HG03565 (cell line): ENCODE measurements at regions not wholly inside any gene's neighbourhood (a gene's known extent, or its start where the extent isn't known, plus 50 kb on each side); places are given as distances from the start of the nearest gene placed in this dataset.

ENCODE experiments used
- ATAC-seq: cut with Tn5 transposase; IDR thresholded peaks from one replicate; pipeline ENCODE4 v1.9.1; 2021; ENCODE audit warnings: mild to moderate bottlenecking, moderate library complexity; ENCODE audit not compliant: unreplicated experiment

DNA sequence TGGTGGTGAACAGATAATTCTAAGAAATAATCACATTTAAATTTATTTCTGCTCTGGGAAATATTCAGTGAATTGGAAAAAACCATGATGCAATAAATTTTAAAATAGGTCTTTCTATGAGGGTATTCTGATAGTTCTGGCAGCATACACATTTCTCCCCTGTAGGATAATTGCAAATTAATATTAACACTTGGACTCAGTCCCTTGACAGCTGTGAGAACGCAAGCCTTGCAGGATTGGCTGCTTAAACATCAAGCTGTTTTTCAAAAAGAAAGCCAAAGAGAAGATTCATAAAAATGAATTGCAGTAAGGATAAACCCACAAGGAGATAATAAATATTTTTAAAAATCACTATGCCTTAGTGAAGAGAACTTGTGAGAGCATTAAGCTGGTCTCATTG lies 180.0 kb downstream of the MTRR start:
- no peak for ATAC-seq

DNA sequence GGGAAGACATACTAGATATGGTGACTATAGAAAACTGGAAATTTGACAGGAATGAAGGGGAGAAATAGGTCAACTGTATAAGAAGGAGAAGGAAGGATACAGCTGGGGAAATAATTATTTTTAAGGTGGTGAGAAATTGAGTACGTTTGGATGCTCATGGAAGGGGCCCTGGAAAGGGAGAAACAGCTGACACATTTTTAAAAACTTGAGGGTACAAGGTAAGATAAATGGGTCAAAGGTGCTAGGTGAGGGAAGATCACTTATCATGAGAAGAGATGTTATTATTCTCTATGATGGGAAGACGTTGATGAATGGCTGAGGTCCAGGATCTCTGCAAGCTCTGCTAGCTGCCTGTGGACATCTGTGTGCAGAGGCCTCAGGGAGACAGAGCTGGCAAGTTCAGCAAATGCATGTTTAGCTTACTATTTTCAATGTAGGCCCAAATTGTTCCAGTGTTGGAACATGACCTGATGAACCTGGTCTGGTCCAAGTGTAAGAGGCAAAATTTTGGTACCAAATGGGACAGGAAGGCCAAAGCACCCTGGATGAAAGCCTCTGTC lies 181.7 kb downstream of the MTRR start:
- no peak for ATAC-seq

- ATAC-seq = no peak
Measured at GRCh38 chr5:8053270-8053669, 184.3 kb downstream of the MTRR start.

- no peak for ATAC-seq
Measured at GRCh38 chr5:8057769-8058168, 188.8 kb downstream of the MTRR start.

- no peak for ATAC-seq
Measured at GRCh38 chr5:8058616-8059190, 189.8 kb downstream of the MTRR start.

DNA sequence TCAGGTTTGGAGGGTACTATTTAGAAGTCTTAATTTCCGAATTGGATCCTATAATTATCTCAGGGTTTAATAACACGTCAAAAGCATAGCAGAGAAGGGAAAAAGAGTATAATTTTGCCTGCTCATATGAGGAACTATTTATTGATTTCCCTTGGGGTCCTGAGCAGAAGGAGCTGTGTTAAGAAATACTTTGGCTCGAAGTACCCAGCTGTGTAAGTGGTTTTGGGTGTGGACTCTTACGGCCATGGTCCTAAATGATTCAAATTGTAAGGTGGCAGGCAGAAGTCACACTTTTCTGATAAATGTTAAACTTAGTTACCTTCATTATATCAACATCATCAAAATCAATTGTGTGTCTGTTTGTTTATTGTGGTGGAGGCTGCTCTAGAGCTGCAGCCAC lies 190.4 kb downstream of the MTRR start:
- no peak for ATAC-seq

GRCh38 chr5:8060235-8060952 lies 191.4 kb downstream of the MTRR start:
- ATAC-seq = no peak

DNA sequence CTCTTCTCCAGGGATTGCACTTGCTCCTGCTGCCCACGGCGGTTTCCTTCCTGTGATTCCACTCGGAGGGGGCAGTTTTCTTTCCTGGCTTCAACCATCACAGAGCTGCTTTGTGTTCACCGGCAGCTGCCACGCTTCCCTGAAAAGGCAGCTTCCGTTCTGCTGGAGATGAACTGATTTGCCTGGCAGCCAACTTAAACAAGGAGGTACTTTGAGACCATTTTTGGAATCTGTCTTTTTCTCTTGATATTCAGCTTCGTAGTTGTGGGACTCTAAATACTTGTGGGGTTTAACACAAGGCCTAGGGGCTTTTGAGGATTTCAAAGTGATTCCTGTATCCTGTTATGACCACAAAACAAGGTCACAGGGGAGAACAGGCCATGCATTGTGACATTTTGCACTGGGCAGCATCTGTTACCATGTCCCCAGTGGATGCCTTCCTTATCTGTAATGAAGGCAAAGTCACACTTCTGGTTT lies 192.0 kb downstream of the MTRR start:
- ATAC-seq = no peak

DNA sequence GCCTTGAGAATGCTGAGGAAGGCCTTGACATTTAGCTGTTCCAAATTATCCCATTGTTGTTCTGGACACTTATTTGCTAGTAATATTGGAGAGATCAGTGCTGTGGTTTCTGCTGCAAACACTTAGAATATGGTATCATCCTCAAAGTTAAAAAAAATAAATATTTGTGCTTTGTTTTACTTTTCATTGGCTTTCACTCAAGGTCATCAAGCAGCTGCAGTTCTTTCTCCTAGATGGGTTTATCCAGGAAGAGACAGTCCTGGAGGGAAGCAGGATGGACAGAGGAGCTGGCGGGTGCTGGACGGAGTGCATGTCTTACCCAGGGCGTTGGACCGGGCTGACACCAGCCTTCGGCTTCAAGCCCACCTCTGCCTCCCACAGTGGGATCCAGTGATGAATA lies 193.6 kb downstream of the MTRR start:
- no peak for ATAC-seq

DNA sequence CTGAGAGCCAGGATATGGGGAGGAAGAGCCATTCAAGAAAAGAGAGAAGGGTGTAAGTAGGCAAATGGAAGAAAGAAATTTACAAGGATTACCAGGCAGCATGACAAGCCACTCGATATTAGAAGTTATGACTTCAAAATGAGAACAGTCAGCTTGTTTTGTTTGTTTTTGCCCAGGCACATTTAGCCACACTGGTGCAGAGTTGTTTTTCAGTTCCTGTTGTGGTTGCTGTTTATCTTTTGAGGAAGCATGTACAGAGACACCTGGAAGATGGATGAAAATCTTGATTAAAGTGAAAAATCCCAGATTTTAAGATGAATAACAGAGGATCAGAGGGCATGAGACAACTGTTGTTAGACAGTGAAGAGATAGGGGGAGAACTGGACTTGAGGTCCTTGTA lies 199.1 kb downstream of the MTRR start:
- no peak for ATAC-seq

- ATAC-seq = no peak
Measured at GRCh38 chr5:8070138-8070537, 201.2 kb downstream of the MTRR start.

DNA sequence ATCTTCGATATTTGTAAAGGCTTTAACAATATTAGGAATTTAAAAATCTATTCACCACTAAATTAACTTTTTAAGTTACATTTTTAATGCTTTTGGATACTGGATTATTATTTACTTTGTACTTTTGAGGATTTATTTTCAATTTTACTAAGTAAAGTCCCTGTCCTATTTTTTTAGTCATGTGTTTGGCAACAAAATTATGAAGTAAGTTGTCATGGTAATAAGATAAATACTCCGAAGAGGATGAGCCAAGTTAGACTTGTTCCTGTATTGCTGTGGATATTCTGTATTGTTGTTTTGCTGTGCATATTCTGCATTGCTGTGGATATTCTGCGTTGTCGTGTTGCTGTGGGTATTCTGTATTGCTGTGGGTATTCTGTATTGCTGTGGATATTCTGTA lies 210.1 kb downstream of the MTRR start:
- ATAC-seq = no peak

DNA sequence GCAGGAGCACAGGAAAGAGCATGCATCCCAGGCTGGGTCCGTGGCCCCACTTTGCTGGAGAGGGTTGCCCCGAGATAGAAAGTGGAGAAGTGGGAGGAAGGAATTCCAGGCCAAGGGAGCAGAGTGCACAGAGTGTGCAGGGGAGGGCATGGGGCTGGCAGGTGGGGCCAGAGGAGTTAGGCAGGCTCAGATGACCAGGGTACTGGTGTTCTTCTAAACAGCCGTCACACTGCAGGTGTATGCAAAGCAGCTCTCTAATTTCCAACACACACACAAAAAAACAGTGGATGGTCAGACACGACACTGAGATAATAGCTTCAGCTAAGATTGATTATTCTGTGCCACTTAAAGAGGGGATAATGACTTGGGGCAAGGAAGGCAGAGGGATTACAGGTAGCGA lies 212.2 kb downstream of the MTRR start:
- ATAC-seq = no peak

GRCh38 chr5:8093669-8094068 lies 224.7 kb downstream of the MTRR start:
- no peak for ATAC-seq

DNA sequence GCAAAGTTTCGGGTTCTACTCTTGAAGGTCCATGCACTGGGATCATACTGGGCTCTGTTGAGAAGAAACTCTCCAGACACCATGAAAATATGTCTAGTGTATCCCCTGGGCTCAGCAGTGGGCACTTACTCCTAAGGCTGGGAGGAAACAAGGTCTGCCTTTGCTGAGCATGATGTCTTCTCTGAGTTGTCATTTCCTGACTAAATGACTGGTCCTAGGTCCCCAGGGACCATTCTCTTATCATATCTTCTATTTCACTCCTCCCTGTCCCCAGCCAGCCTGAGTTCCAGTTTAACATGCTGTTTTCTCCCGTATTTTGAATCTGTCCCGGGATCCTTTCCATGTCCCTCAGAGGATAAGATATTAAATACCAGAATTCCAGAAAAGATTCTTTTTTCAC lies 225.4 kb downstream of the MTRR start:
- ATAC-seq = no peak

GRCh38 chr5:8097146-8097545 lies 228.2 kb downstream of the MTRR start:
- ATAC-seq = no peak

DNA sequence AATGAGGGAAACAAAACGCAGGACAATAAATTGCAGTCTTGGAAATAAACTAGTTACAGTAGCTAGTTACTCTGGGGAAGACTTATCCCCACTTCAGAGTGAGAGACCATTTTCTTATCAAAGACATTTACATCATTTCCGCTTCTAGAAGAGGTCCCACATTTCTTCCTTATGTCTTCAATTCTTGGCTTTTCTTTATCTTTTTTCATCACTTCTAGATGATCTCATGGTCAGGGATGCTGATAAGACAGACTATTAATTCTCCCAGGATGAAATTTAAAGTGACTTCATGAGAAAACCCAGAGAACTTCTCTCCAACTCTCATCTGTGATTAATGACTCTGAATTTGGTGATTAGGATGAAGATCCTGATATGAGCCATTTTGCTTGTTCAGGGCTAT lies 229.1 kb downstream of the MTRR start:
- ATAC-seq = no peak

GRCh38 chr5:8102714-8103113 lies 233.8 kb downstream of the MTRR start:
- ATAC-seq = no peak

GRCh38 chr5:8114597-8115266 lies 245.8 kb downstream of the MTRR start:
- no peak for ATAC-seq

DNA sequence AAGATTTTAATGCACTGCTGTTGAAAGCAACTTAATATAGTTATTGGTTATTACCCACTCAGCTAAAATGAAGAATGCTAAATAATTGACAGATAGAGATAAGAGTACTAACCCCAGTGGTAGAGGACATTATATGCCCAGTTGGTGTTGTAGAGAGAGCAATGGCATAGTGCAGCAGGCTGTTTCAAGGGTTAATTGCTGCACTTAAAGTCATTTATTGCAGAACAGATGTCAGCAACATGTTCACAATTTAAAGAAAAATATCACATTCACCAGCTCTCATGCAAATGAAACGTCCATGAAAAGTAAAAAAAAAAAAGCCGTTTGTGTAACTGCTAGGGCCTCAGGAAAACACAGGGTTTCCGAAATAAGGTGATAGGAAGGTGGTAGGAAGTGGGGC lies 254.6 kb downstream of the MTRR start:
- no peak for ATAC-seq

GRCh38 chr5:8134609-8135008 lies 265.7 kb downstream of the MTRR start:
- ATAC-seq = no peak

- no peak for ATAC-seq
Measured at GRCh38 chr5:8135742-8136141, 266.8 kb downstream of the MTRR start.
